Heart right ventricle (tissue), 16 donors: ENCODE measurements at regions not wholly inside any gene's neighbourhood (a gene's known extent, or its start where the extent isn't known, plus 50 kb on each side); places are given as distances from the start of the nearest gene placed in this dataset.

Source experiments
- ATAC-seq, 8 donors: fragments of 200-7000 bp; cut with Tn5 transposase; one replicate each; pipeline ENCODE4 v1.9.1; 2020; ENCODE audit warnings: mild to moderate bottlenecking in 8 of 8, moderate library complexity in 8 of 8, moderate number of reproducible peaks in 1 of 8
- DNase-seq, 2 donors: peaks; one replicate each; pipeline ENCODE4 v3.0.0-alpha.2; 2020
- H3K27ac ChIP-seq, 10 donors: fragments of 200-600 bp; sonication (generic) in 2 of 10; one replicate each; pipeline versions ENCODE4 v1.5.0 to v1.8.0; 2020 to 2022; ENCODE audit warnings: mild to moderate bottlenecking in 3 of 10
- H3K27me3 ChIP-seq, 7 donors: fragments of 200-600 bp; one replicate each; pipeline ENCODE4 v1.8.0; 2021 to 2022; ENCODE audit warnings: mild to moderate bottlenecking in 2 of 7
- H3K36me3 ChIP-seq, 9 donors: fragments of 200-600 bp; sonication (generic) in 1 of 9; one replicate each; pipeline versions ENCODE4 v1.5.0 to v1.8.0; 2020 to 2022; ENCODE audit warnings: mild to moderate bottlenecking in 2 of 9
- H3K4me1 ChIP-seq, 9 donors: fragments of 200-600 bp; sonication (generic) in 1 of 9; one replicate each; pipeline versions ENCODE4 v1.5.0 to v1.8.0; 2020 to 2022; ENCODE audit warnings: mild to moderate bottlenecking in 4 of 9
- H3K4me3 ChIP-seq, 10 donors: fragments of 200-600 bp; sonication (generic) in 2 of 10; one replicate each; pipeline versions ENCODE4 v1.5.0 to v1.8.0; 2020 to 2022; ENCODE audit warnings: mild to moderate bottlenecking in 7 of 10, moderate library complexity in 2 of 10
- H3K9me3 ChIP-seq, 11 donors: fragments of 200-600 bp in 10 of 11; sonication (generic) in 2 of 11; one replicate each; pipeline versions ENCODE4 v1.5.0 to v1.8.0; 2013 to 2022; ENCODE audit warnings: mild to moderate bottlenecking in 2 of 11, control low read depth in 1 of 11, moderate library complexity in 1 of 11
- WGBS, 2 donors: extraction: QIAGEN DNeasy Blood & Tissue Kit; methylation state at CpG; one replicate each; pipeline ENCODE4 v1.1.7; 2013; ENCODE audit warnings: inconsistent platforms in 1 of 2; 5-methylcytosine and 5-hydroxymethylcytosine counted together
- intact Hi-C, 10 donors: fragments of 100-400 bp; cut with DNase I; formaldehyde crosslinking; loops; one replicate each; pipeline versions ENCODE4 v1.11.1 to v1.14.2; 2022
- TF ChIP-seq, protein P1 (sequence below), 9 donors: fragments of 200-600 bp; sonication (generic) in 2 of 9; IDR thresholded peaks; one replicate each; pipeline versions ENCODE4 v1.5.0 to v1.8.0; 2021 to 2022; ENCODE audit warnings: antibody characterized with exemption in 9 of 9, mild to moderate bottlenecking in 5 of 9, moderate library complexity in 1 of 9
- donor health status: Arrhythmogenic right ventricular cardiomyopathy.
- donor health status: ischemic (EF 13 %, LVEDD 7.1; RV severe dilation, severe dysfunction).
- donor health status: healthy with polysubstance abuse.
- donor health status: DM: no; HTN: yes; CAD: no.
- donor health status: DM: no; HTN: no; CAD: no.
- donor health status: ischemic (EF 25% LVEDD 6.9; RV normal size, moderate dysfunction).
- donor health status: ischemic (EF 25% LVEDD 5.7; RV mildly dilated, moderate dysfunction).
- donor health status: healthy.
- donor health status: DM: yes; HTN: yes; CAD: no.
- donor health status: Ischemic cardiomyopathy.
- donor health status: ischemic (EF 35%, LVEDD 5.7; RV mildly dilated, moderate dysfunction).
- donor health status: nonischemic (EF 11% LVEDD 7.7; RV severe dilation, severe dysfunction).
- donor health status: DM: yes; HTN: yes; CAD: no.
- donor health status: PGD.
- donor health status: ischemic (EF 29% LVEDD 5.4; RV normal size, mild dysfunction).
- donor health status: nonischemic (EF 23%, LVEDD 6.1; RV moderate dilation, normal function).

DNA sequence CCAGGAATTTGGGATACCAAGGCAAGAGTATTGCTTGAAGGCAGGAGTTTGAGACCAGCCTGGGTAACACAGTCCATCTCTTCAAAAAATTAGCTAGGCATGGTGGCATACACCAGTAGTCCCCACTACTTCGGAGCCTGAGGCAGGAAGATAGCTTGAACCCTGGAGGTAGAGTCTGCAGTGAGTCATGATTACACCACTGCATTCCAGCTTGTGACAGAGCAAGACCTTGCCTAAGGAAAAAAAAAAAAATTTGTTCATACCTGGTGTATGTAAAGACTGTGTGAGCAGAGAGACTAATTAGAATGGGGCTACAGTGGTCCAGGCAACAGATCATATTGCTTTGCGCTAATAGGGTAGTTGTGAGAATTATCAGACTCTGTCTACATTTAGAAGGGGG is 778.3 kb upstream of the PCDH20 start:
- DNase-seq (no peak), ATAC-seq (no peak)
- intact Hi-C loops: no loop called here
- H3K27me3 ChIP-seq: no peaks in the 10 kb centered on the region
- WGBS, 2 donors: 63 to 84% methylated on average over 2 of the region's 2 CpGs
- no peaks in the 10 kb centered on the region for H3K4me1 ChIP-seq
- no peak overlapping the region for H3K27ac ChIP-seq
- no peak overlapping the region for H3K4me3 ChIP-seq
- H3K36me3 ChIP-seq: no peaks in the 10 kb centered on the region
- H3K9me3 ChIP-seq: peaks cover 0 to 3% (median 0%) of the 10 kb centered on the region in 11 donors
- TF ChIP-seq, protein P1, sequence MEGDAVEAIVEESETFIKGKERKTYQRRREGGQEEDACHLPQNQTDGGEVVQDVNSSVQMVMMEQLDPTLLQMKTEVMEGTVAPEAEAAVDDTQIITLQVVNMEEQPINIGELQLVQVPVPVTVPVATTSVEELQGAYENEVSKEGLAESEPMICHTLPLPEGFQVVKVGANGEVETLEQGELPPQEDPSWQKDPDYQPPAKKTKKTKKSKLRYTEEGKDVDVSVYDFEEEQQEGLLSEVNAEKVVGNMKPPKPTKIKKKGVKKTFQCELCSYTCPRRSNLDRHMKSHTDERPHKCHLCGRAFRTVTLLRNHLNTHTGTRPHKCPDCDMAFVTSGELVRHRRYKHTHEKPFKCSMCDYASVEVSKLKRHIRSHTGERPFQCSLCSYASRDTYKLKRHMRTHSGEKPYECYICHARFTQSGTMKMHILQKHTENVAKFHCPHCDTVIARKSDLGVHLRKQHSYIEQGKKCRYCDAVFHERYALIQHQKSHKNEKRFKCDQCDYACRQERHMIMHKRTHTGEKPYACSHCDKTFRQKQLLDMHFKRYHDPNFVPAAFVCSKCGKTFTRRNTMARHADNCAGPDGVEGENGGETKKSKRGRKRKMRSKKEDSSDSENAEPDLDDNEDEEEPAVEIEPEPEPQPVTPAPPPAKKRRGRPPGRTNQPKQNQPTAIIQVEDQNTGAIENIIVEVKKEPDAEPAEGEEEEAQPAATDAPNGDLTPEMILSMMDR (IDR thresholded peaks at IDR 0.05): no peak

DNA sequence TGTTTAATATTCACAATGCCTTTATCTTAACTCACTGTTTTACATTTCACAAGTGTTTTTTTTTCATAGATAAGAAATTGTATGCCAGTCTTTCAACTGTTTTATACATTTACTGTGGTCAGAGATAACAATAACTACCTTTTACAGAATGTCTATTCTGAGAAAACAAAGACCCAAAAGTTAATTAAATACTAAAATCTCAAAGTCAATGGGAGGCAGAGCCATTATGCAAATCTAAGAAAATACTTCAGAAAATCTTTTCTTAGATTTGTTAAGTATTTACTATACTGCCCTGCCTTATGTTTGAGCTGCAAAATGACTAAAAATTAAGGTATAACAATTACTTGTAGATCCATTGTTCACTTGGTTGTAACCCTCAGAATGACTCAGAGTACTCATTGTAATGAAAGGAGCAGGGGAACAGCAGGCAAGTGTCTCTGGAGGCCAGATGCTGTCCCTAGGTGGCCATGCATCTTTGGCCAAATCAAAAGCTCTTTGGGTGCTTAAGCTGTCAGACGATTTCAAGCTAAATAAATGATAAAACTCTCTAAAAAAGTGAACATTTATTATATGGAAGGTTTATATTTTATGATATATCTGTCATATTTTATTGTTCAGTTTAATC is 770.1 kb upstream of the PCDH20 start:
- Histone ChIP-seq H3K27me3 (no peaks in the 10 kb centered on the region), H3K4me1 (no peaks in the 10 kb centered on the region), H3K36me3 (no peaks in the 10 kb centered on the region), H3K27ac (no peak overlapping the region), H3K4me3 (no peak overlapping the region), H3K9me3 (peaks cover 0 to 6% (median 0%) of the 10 kb centered on the region in 11 donors)
- intact Hi-C loops: no loop called here
- ATAC-seq: no peak
- no peak for DNase-seq
- WGBS, 2 donors: 28 to 43% methylated on average over 1 of the region's 1 CpG
- TF ChIP-seq, protein P1 (IDR thresholded peaks at IDR 0.05): no peak

DNA sequence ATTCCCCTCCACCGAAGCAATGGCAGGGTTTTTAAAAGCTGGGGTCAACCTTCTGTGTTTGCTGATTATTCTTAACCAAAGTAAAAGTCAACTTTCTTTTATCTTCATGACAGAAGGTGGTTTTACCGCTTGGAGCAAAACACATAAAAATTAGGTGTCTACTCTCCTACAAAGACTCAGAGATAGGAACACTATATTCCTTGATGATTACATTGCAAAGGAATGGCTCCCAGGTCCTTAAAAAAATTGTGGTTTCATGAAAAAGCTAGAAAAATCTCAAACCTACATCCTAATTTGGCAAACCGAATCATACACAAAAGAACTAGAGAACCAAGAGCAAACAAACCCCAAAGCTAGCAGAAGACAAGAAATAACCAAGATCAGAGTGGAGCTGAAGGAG is 760.4 kb upstream of the PCDH20 start:
- Histone ChIP-seq H3K36me3 (no peaks in the 10 kb centered on the region), H3K27ac (no peak overlapping the region), H3K4me3 (no peak overlapping the region), H3K9me3 (peaks cover 0 to 16% (median 0%) of the 10 kb centered on the region in 11 donors), H3K4me1 (no peaks in the 10 kb centered on the region), H3K27me3 (no peaks in the 10 kb centered on the region)
- TF ChIP-seq, protein P1 (IDR thresholded peaks at IDR 0.05): no peak
- intact Hi-C loops: no loop called here
- DNase-seq (no peak), ATAC-seq (no peak)
- WGBS, 2 donors: 70 to 76% methylated on average over 3 of the region's 3 CpGs

DNA sequence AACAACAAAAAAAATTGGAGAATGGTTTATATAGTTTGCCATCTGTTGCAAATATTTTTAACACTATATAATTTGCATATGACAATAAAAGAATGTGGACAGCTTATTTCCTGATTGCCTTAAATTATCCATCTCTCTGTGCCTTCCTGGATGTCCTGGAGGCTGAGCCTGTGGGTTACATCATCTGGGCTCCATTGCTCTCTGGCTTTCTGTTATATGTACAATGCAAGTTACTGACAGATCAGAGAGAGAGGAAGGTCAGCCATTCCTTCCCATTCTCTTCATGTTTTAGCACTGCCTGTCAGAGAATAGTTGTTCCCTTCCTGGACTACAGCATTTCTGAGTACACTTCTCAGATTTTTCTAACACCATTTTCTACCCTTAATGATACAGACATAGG is 758.3 kb upstream of the PCDH20 start:
- Histone ChIP-seq H3K27ac (no peak overlapping the region), H3K4me3 (no peak overlapping the region), H3K36me3 (no peaks in the 10 kb centered on the region), H3K4me1 (no peaks in the 10 kb centered on the region), H3K27me3 (no peaks in the 10 kb centered on the region), H3K9me3 (peaks cover 0 to 13% (median 0%) of the 10 kb centered on the region in 11 donors)
- ATAC-seq: no peak
- TF ChIP-seq, protein P1 (IDR thresholded peaks at IDR 0.05): no peak
- no peak for DNase-seq
- intact Hi-C loops: no loop called here
